B cell (primary cell): ENCODE measurements at regions not wholly inside any gene's neighbourhood (a gene's known extent, or its start where the extent isn't known, plus 50 kb on each side); places are given as distances from the start of the nearest gene placed in this dataset.

Source experiments
- ATAC-seq: fragments of 200-7000 bp; cut with Tn5 transposase; one replicate; pipeline ENCODE4 v1.10.0; 2021; ENCODE audit warnings: low read depth, mild to moderate bottlenecking, moderate number of reproducible peaks, moderate library complexity
- CTCF ChIA-PET: fragments of 350-600 bp; sonication (Branson Sonifier 250); formaldehyde crosslinking; loops from one replicate; lab custom pipeline; 2021; ENCODE audit warnings: antibody characterized with exemption, inconsistent platforms; lab: Charles Lee
- POLR2A ChIA-PET: fragments of 350-600 bp; sonication (Branson Sonifier 250); formaldehyde crosslinking; loops from one replicate; lab custom pipeline; 2021; ENCODE audit warnings: antibody characterized with exemption; lab: Charles Lee
- DNase-seq: peaks from one replicate; pipeline ENCODE4 v3.0.0; 2013
- H2AFZ ChIP-seq: 2 replicates; pipeline ENCODE4 v1.6.1; 2012; ENCODE audit warnings: mild to moderate bottlenecking, low read depth, low read length; ENCODE audit not compliant: insufficient read depth, poor library complexity, severe bottlenecking
- H3K27ac ChIP-seq, 2 donors: 1 replicate in 1 of 2; 2 replicates in 1 of 2; pipeline ENCODE4 v1.5.1; 2012 to 2013; ENCODE audit warnings: low read length in 2 of 2, mild to moderate bottlenecking in 2 of 2, moderate library complexity in 1 of 2
- H3K27me3 ChIP-seq, 4 experiments: fragments of 200-600 bp in 1 of 4; sonication (generic) in 1 of 4; replicated peaks in 1 of 4; 1 replicate in 2 of 4; 2 replicates in 2 of 4; pipeline versions ENCODE4 v1.6.1 to v1.7.0; 2013 to 2016; ENCODE audit warnings: low read length in 3 of 4, mild to moderate bottlenecking in 2 of 4, mixed read lengths in 1 of 4, moderate library complexity in 1 of 4; ENCODE audit not compliant: insufficient read depth in 4 of 4, control insufficient read depth in 3 of 4; ENCODE audit errors: control extremely low read depth in 1 of 4
- H3K36me3 ChIP-seq, 2 experiments: replicated peaks in 1 of 2; 1 replicate in 1 of 2; 2 replicates in 1 of 2; pipeline versions ENCODE4 v1.6.1 to v1.7.1; 2013; ENCODE audit warnings: low read length in 1 of 2; ENCODE audit not compliant: insufficient read depth in 2 of 2, control insufficient read depth in 1 of 2; ENCODE audit errors: control extremely low read depth in 1 of 2, extremely low read depth in 1 of 2
- H3K4me1 ChIP-seq, 2 donors: fragments of 200-600 bp in 1 of 2; sonication (generic) in 1 of 2; 1 replicate in 1 of 2; 2 replicates in 1 of 2; pipeline versions ENCODE4 v1.5.1 to v1.6.1; 2013 to 2017; ENCODE audit warnings: low read length in 2 of 2; ENCODE audit not compliant: control insufficient read depth in 2 of 2, insufficient read depth in 2 of 2
- H3K4me2 ChIP-seq: replicated peaks from 2 replicates; pipeline ENCODE3; 2012; ENCODE audit warnings: mild to moderate bottlenecking, low read depth, low read length; ENCODE audit not compliant: poor library complexity, severe bottlenecking
- H3K4me3 ChIP-seq, 5 experiments: fragments of 200-600 bp in 1 of 5; sonication (generic) in 1 of 5; 1 replicate in 3 of 5; 2 replicates in 2 of 5; pipeline versions ENCODE4 v1.5.1 to v1.7.0; 2011 to 2016; ENCODE audit warnings: low read length in 4 of 5, mild to moderate bottlenecking in 4 of 5, low read depth in 2 of 5, control low read depth in 1 of 5, moderate library complexity in 1 of 5; ENCODE audit not compliant: insufficient read depth in 1 of 5; ENCODE audit errors: control extremely low read depth in 1 of 5, extremely low read depth in 1 of 5
- H3K79me2 ChIP-seq: fragments of 200-600 bp; sonication (generic); one replicate; pipeline ENCODE4 v1.6.0; 2016; ENCODE audit warnings: low read length; ENCODE audit not compliant: control insufficient read depth, insufficient read depth
- H3K9ac ChIP-seq: fragments of 200-600 bp; sonication (generic); 2 replicates; pipeline ENCODE4 v1.6.1; 2017; ENCODE audit warnings: mild to moderate bottlenecking, low read length, moderate library complexity
- H3K9me3 ChIP-seq, 3 donors: one replicate each; pipeline versions ENCODE4 v1.6.1 to v1.7.1; 2013; ENCODE audit warnings: low read length in 2 of 3; ENCODE audit not compliant: control insufficient read depth in 2 of 3, insufficient read depth in 1 of 3; ENCODE audit errors: control extremely low read depth in 1 of 3
- H4K20me1 ChIP-seq: 2 replicates; pipeline ENCODE4 v1.6.0; 2012; ENCODE audit warnings: mild to moderate bottlenecking, low read length; ENCODE audit not compliant: insufficient read depth, control insufficient read depth, poor library complexity, severe bottlenecking
- H3K27ac Mint-ChIP-seq: one replicate; pipeline ENCODE4 v1.8.0; 2021; ENCODE audit warnings: mixed read lengths
- H3K27me3 Mint-ChIP-seq: one replicate; pipeline ENCODE4 v1.8.0; 2021; ENCODE audit warnings: mixed read lengths
- H3K4me1 Mint-ChIP-seq: one replicate; pipeline ENCODE4 v1.8.0; 2021; ENCODE audit warnings: mixed read lengths
- H3K4me3 Mint-ChIP-seq: one replicate; pipeline ENCODE4 v1.8.0; 2021; ENCODE audit warnings: mixed read lengths
- H3K9me3 Mint-ChIP-seq: one replicate; pipeline ENCODE4 v1.8.0; 2022; ENCODE audit warnings: mixed read lengths; ENCODE audit not compliant: insufficient read depth
- EZH2 ChIP-seq: IDR thresholded peaks from 2 replicates; pipeline ENCODE4 v1.6.1; 2012; ENCODE audit warnings: borderline replicate concordance, low read depth, mild to moderate bottlenecking, moderate library complexity, low read length; ENCODE audit not compliant: insufficient read depth, poor library complexity, severe bottlenecking
- WGBS: methylation state at CpG from one replicate; pipeline ENCODE4 v1.1.5; 2013; ENCODE audit warnings: missing lambda C conversion rate; ENCODE audit not compliant: insufficient coverage; 5-methylcytosine and 5-hydroxymethylcytosine counted together
- intact Hi-C: fragments of 100-400 bp; cut with micrococcal nuclease; formaldehyde crosslinking; loops from one replicate; pipeline ENCODE4 v1.10.0; 2022
- TF ChIP-seq, protein P1 (sequence below): fragments of 200-600 bp; IDR thresholded peaks from one replicate; pipeline ENCODE4 v1.8.0; 2022; ENCODE audit warnings: antibody characterized with exemption, mild to moderate bottlenecking

DNA sequence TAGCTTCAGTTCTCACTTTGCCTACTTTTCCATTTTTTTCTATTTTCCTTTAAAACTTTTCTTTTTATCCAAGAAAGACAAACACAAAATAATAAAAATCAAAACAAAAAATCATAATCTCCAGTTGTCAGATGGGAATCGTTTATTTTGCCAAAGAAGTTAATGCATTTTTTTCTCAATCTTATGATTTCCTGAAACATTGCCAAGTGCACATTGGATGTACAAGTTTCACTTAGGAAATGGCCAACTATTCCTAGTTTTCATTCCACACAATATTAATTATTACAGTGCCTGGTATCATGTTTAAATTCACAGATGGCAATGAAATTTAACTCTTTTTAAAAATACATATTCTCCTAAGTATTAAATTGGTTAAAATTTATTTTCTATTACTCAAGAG is 1050.5 kb downstream of the TTLL7 start:
- Mint-ChIP-seq H3K4me1 (no peaks in the 10 kb centered on the region), H3K27me3 (no peaks in the 10 kb centered on the region), H3K9me3 (no peaks in the 10 kb centered on the region), H3K4me3 (no peak overlapping the region), H3K27ac (no peak overlapping the region)
- no CpG with 5 or more reads among the region's 1 CpG for WGBS
- no peak for DNase-seq
- Histone ChIP-seq H3K9ac (no peak overlapping the region), H3K9me3 (no peaks in the 10 kb centered on the region), H3K4me1 (no peaks in the 10 kb centered on the region), H3K79me2 (no peaks in the 10 kb centered on the region), H3K27ac (no peak overlapping the region), H3K4me2 (no peak overlapping the region), H3K4me3 (no peak overlapping the region), H3K36me3 (no peaks in the 10 kb centered on the region), H3K27me3 (no peaks in the 10 kb centered on the region), H4K20me1 (no peaks in the 10 kb centered on the region), H2AFZ (no peak overlapping the region)
- intact Hi-C loops = no loop called here
- ChIA-PET POLR2A (no interaction called here), CTCF (no interaction called here)
- no peak for ATAC-seq
- TF ChIP-seq EZH2 = no peak
- TF ChIP-seq, protein P1, sequence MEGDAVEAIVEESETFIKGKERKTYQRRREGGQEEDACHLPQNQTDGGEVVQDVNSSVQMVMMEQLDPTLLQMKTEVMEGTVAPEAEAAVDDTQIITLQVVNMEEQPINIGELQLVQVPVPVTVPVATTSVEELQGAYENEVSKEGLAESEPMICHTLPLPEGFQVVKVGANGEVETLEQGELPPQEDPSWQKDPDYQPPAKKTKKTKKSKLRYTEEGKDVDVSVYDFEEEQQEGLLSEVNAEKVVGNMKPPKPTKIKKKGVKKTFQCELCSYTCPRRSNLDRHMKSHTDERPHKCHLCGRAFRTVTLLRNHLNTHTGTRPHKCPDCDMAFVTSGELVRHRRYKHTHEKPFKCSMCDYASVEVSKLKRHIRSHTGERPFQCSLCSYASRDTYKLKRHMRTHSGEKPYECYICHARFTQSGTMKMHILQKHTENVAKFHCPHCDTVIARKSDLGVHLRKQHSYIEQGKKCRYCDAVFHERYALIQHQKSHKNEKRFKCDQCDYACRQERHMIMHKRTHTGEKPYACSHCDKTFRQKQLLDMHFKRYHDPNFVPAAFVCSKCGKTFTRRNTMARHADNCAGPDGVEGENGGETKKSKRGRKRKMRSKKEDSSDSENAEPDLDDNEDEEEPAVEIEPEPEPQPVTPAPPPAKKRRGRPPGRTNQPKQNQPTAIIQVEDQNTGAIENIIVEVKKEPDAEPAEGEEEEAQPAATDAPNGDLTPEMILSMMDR = no peak

DNA sequence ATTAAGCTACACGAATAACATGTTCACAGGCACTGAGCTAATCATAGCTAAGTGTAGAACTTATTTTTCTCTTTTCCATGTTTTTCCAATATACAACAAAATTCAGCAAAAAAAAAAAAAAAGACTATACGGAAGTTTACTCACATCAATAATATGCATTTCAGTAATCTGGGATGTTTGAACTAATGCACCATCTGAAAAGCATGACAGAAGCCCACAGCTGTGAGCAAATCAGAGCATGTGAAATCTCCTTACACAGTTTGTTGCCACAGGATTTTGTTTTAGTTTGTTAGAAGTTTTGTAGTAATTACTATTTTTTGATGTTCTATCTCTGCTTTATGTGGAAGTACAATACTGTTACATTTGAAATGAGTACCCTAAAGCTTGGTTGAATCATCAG is 1051.7 kb downstream of the TTLL7 start:
- ATAC-seq (no peak), DNase-seq (no peak)
- intact Hi-C loops = no loop called here
- no peaks in the 10 kb centered on the region for H4K20me1 ChIP-seq
- WGBS = no CpG with 5 or more reads among the region's 2 CpGs
- Mint-ChIP-seq H3K4me3 (no peak overlapping the region), H3K27ac (no peak overlapping the region), H3K4me1 (no peaks in the 10 kb centered on the region), H3K9me3 (no peaks in the 10 kb centered on the region), H3K27me3 (no peaks in the 10 kb centered on the region)
- H3K4me3 ChIP-seq = no peak overlapping the region
- ChIA-PET CTCF (no interaction called here), POLR2A (no interaction called here)
- H3K9me3 ChIP-seq = no peaks in the 10 kb centered on the region
- no peak overlapping the region for H3K4me2 ChIP-seq
- TF ChIP-seq EZH2 = no peak
- TF ChIP-seq, protein P1 = no peak
- H2AFZ ChIP-seq = no peak overlapping the region
- no peaks in the 10 kb centered on the region for H3K27me3 ChIP-seq
- H3K79me2 ChIP-seq = no peaks in the 10 kb centered on the region
- no peaks in the 10 kb centered on the region for H3K4me1 ChIP-seq
- H3K9ac ChIP-seq = no peak overlapping the region
- no peak overlapping the region for H3K27ac ChIP-seq
- H3K36me3 ChIP-seq = no peaks in the 10 kb centered on the region
